Mesenteric fat pad (tissue), 1 donor: ENCODE measurements at regions not wholly inside any gene's neighbourhood (a gene's known extent, or its start where the extent isn't known, plus 50 kb on each side); places are given as distances from the start of the nearest gene placed in this dataset.
"Not testable (repeated sequence)": the region's sequence is repeated elsewhere in the genome, so short reads cannot be mapped to it uniquely, and the experiment has no call there.

Experiments
- DNase-seq: peaks from one replicate; pipeline ENCODE4 v3.0.0-alpha.2; 2020; ENCODE audit warnings: low spot score
- donor health status: DM: yes; HTN: yes; CAD: no.

DNA sequence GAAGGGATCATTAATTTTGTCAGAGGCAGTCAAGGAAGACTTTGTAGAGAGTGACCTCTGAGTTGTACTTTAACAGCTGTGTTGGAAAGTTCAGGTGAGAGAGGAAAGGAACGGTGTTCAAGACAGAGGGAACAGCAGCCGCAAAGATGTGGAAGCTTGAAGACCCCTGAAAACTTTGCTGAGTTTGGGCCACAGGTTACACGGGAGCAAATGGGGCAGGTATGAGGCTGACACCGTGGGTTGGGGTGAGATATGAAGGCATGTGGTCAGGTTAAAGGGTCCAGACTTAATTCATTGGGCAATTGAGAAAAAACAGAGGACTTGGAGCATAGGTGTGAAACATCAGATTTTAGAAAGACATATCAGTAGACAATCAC, 72.0 kb upstream of the SERP2 start:
- no peak for DNase-seq

DNA sequence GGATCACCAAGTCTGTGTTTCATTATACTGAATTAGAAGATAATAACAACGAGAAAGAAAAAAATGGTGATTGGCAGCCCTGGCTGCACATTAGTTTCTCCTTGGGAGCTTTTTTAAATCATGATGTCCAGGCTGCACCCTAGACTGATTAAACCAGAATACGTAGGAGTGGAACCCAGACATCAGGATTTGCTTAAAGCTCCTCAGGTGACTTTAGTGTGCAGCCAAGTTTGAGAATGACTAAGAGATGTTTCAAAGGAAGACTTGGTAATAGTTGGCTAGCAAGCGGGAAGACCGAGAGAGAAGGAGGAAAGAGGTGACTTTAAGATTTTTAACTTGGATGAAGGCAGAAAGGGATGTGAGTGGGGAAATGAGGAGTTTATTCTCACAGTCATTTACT, 71.4 kb upstream of the SERP2 start:
- DNase-seq: no peak

DNA sequence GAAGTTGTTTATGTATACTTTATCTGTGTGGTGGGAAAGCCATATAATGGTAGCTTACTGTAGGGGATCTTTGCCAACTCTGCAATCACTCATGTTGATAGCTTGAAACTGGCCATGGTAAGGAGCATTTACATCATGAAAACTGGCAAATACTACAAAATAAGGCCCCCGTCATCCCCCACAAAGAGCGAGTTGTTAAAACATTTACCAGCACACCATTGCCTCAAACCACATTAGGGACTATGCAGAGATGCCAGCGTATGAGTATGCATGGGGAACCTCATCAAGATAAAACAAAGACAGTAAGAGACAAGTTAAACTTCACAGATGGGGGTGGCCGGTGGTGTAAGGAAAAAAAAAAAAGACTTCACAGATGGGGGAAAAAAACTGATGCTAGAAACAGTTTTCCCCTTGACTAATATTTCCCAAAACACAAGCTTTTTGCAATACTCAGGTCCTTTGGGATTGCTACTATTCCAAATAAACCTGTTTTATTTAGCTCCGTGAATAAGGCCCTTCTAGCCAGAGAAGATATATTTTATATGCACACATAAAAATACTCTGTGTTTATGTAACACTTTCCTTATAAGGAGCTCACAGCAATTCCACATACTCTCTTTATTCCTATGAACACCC, 70.6 kb upstream of the SERP2 start:
- no peak for DNase-seq

DNA sequence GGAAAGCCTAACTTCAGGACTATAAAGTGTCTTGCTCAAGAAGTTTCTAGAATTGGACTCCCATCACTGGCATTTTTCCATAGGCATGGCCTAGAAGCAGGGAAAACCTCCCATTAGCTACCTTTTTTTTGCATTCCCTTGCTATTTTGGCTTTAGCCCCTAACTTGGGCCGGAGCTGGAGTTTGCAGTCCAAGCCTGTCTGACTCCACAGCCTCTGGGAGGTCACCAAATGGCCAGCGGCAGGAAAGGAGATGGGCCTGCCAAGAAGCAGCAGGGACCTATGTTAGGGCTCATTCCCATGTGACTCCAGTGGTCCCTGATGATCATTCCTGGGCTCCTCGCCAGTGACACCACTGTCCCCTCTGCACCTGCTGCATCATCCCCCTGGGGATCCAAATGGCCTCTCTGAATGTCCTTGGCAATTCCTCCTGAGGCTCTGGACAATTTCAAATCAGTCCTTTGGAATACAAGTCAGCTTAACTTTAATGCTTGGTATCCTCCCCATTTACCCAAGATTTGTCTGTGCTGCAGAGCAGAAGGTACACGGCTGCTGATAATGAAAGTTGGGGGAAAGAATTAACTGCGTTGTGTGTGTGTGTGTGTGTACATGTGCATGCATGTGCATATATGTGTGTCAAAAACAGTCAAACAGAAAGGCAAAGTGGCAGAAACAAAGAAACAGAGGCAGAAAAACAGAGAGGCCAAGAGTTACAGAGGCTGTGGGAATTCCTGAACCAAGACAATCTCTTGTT, 69.8 kb upstream of the SERP2 start:
- DNase-seq: no peak

DNA sequence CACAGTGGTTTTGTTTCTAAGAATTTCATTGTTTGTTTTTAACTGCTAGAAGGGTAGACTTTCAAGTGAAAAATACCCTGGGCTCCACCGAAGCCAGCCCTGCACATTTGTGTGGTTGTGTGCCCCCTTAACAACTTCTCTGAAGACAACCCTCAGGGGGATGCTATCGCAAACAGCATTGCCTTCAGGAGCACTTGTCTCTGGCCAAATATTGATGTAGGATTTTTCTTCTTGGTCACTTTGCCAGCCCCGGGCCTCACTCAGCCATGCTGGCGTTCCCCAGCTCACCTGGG, 69.2 kb upstream of the SERP2 start:
- no peak for DNase-seq

DNA sequence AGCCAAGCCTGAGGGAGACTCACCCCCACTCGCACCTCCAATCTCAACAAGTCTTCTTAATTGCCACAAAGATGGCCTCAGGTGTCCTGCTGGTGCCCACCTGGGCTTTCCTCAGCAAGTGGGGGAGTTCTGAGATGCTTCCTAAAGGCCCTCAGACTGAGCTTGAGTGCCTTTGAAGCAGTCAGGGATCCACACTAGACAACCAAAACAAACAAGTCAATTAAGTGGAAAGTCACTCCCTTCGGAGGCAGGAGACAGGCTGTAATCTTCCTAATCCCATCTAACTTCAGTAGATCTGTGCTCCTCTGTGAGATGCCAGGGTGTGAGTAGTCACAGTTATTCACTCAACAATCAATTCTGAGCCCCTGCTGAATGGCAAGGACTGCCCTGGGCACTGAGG, 68.3 kb upstream of the SERP2 start:
- no peak for DNase-seq

DNA sequence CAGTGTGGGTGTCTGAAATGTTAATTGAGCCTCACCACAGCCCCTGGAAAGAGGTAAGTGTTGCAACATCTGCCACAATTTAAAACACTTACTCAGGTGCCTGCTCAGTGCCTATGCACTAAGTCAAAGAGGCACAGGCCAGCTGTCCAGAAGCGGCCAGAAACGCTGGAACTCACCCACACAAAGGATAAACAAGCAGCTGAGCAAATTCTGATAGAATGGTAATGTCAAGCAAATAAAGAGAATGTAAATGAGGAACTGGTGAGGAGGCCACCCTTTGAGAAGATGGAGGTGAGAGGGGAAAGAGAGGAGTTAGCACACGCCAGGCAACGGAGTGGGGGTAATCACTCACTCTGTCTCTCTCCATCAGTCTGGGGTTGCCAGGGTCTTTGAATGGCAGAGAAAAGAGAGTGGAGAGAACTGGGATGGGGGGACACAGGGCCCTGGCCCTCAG, 67.7 kb upstream of the SERP2 start:
- DNase-seq: no peak

DNA sequence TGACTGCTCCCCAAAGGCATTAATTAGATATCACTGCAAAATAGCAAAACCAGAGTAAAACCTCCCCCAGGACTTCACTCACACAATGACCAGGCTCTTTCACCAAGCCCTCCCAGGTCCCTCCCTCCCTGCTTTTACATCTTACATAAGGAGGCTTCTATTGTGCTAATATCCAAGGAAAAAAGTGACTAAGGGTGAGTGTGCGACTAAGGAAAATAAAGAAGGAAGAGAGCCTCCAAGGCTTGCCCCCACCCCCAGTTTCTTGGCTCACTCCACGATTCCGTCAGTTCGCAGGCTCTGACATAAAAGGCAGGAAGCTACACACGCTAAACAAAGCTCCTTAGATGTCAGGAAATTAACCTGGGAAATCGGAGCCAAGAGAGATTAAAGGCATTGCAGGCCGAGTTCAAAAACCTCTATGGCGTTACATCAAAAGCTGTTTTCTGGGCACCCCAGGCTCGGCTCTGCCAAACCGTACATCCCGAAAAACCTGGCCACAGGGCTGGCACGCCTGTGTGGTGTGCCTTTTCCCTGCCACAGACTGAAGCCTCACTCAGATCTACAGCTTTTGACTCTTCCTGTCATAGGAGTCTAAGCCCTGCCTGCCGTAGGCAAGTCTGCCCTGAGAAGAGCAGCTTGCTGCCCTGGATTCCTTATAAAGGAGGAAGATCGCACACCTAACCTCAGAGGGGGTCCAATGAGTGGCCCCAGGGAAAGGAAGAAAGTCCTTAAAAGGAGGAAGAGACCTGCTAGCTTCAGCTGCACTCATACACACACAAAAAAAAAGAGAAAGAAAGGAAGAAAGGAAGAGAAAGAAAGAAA, 67.0 kb upstream of the SERP2 start:
- no peak for DNase-seq

DNA sequence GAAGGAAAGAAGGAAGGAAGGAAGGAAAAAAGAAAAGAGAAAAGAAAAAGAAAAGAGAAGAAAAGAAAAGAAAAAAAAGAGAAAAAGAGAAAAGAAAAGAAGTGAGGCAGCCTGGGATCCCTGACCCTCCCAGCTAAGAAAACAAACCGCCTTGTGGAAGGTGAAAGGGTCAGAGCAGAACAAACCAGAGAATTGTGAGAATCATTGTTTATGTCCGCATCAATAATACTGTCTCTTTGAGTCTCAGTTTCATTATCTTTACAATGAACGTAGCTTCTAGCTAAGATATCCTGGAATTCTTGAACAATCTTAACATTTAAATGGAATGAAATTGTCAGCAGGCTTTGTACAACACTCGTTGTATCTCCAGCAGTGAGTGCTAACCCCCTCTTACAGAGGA, 66.4 kb upstream of the SERP2 start:
- no peak for DNase-seq

DNA sequence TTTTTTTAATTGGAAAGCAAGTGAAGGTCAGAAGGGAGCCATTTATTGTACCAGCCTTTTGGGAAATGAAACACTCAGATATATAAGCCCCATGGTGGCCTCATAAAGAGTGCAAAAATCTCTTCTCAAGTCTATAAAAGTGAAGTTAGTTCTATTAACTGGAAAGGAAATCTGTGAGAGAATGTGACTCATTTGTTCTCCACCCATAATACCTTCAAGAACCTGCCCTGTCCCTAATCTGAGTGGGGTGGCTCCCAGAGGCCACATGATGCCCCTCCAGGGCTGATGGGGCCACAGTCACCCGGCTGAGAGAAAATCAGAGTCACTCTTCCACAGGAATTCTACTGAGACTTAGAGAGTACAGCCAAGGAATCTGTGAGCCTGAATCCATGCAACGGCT, 65.8 kb upstream of the SERP2 start:
- DNase-seq: no peak

DNA sequence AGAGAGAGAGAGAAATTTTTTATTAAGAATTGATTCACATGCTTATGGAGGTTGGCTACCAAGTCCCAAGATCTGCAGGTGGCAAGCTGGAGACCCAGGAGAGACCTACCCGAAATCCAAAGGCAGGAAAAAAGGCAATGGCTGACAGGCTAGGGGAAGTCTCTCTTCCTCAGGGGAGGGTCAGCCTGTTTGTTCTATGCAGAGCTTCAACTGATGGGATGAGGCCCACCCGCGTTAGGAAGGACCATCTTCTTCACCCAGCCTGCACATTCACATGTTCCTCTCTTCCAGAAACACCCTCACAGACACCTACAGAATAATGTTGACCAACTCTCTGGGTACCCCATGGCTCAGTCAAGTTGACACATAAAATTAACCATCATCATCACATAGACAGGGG, 65.3 kb upstream of the SERP2 start:
- no peak for DNase-seq

DNA sequence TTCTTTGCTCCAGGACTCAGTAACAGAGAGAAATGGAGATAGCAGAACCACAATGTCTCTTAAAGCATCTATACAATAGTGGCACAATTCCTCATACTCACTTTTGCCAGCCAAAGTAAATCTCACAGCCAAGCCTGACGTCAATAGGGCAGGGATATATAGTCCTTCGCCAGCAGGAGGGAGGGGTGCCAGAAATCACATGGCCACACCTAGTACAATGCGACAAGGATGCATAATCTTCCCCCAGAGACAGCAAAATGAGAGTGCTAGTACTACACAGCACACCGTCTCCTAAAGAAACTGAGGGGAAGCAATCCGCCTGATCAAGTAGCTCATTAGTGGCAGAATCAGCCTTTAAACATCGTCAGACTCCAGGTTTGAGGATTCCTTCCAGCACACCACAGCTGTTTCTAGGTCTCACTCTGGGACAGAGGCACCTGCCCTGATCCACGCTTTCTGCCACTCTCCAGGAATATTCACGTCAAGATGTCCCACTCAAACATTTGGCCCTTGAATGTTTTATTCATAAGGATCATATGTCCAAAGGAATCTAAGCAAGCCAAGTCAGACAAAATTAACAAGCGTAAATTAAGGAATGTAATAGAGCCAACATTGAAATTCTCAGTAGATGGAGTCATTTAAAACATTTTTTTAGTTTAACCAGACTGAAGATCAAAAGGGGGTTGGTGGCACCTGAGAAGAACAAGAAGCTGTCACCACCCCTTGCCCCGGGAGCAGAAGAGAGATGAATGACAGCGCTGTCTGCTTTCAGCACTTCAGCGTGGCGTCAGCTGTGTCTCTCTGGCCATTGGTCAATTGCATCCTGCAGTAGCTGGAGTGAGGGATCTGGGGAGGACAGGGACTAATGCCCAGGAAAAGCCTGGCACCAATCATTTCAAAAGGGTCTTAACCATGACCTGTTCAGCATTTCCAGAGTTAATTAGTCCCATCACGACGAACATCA, 63.5 kb upstream of the SERP2 start:
- DNase-seq: no peak

DNA sequence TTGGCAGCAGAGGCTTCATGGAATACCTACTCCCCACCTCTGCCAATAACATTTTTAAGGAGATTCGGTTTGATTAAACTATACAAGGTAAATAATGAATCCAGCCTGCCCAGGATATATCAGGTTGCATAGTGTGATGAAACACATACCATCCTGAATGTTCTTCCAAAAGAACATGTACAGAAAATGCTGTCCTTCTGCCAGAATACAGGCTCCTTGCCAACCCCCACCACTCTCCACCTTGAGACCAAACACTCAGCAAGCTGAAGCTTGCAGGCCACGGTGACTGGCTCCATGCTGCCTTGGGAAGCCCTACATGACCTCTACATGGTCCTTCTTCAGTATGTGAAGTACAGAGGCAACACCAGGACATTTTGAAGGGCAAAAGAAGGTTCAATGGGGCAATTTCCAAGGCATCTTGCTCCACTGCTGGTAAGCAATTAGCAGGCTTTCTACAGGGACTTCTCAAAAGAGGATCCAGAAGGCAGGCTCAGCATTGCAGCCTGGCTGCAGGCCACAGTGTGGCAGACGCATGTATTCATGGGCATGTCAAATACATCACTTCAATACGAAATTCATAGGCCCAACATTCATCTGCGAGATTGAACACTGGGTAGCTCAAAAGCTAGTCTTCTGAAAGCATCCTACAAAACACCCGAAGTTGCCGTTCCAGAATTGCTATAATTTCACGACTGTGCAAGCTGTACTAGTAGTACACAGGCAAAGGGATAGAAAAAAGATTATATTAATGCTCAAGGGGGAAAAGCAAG, 62.4 kb upstream of the SERP2 start:
- no peak for DNase-seq

DNA sequence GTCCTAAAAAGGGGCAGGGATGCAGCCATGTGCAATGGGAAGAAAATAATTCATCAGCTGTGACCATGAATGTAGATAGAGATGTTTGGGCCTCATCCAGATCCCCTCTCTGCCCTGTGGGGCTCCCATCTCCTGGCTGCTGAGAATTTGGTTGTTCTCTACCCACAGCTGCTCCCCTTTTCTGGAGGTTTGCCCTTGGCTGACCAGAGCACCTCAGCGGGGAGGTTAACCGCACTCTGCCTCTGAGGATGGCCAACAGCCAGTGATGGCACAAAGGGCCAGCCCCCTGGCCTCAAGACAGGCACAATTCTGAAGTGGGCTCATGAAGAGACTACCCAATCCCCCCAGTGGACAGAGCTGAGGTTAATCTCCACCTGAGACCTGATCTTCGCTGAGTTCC, 61.5 kb upstream of the SERP2 start:
- no peak for DNase-seq

DNA sequence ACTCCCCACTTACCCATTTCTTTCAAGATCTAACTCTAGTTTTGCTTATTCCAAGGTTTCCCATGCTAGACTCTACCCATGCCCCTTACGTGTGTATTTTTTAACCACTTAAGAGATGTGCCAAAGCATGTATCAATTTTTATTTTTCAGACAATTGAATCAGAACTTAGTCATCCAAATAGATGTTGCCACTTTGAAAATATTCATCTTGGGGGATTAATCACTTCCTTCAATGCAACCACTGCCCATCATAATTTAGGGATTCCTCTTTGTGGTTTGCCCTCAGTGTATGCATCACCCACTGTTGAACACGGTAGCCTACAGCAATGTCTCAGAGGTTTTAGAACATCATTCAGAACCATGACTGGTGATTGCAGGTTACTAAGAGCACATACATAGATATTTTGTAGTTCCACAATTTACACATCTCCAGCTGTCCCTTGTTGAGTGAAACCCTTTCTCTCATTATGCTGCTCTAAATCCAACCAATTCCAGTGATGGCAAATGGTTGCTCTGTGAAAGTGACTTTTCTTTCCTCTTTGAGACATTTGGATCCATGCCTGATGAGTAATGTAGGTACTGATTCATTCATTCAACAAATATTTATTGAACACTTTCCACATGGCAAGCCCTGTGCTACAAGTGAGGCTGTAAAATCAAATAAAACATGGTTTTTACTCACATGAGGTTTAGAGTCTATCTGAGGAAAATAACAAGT, 60.6 kb upstream of the SERP2 start:
- DNase-seq: no peak

DNA sequence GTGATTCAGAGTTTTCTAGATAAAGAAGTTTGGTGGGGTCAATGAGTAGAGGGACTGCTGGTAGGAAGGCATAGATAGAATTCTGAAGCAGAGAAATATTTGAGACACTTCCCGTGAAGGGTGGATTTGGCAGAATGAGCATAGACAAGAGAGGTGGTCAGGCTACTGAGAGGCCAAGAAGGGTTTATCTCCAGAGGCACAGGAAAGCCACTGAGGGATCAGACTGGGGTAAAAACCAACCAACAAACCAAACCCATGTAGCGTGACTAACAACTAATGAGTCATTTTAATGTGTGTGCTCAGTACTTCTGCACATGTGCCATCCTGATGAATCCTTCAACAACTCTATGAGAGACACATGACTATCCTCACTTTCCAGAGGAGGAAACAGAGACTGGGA, 60.0 kb upstream of the SERP2 start:
- DNase-seq: no peak

DNA sequence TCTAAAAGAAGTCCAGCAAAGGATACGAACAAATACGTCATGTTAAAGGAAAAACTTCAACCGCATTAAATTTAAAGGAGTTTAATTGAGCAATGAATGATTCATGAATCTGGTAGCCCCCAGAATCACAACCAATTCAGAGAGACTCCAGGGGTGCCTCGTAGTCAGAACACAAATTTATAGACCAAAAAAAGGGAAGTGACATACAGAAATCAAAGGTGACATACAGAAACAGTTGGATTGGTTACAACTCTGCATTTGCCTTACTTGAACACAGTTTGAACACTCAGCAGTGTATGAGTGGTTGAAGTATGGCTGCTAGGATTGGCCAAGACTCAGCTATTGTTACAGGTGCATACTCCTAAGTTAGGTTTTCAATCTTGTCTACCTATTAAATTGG, 59.5 kb upstream of the SERP2 start:
- DNase-seq: not testable (repeated sequence)

DNA sequence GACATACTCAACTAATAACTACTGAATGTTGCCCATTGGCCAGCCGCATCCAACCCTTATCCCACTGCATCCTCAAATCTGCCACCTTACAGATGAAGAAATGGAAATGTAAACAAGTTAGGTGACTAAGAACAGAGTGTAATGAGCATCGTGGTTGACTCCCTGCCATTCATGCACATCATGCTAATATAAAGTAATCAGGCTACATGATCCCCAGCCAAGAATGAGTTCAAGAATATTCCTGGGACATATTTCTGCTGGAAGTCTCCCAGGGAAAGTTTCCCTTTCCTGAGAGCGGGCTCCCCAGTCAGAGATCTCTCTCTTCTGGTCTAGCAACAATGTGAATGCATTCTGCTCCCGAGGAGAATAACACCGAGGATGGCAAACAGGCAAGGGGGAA, 55.9 kb upstream of the SERP2 start:
- DNase-seq: no peak

DNA sequence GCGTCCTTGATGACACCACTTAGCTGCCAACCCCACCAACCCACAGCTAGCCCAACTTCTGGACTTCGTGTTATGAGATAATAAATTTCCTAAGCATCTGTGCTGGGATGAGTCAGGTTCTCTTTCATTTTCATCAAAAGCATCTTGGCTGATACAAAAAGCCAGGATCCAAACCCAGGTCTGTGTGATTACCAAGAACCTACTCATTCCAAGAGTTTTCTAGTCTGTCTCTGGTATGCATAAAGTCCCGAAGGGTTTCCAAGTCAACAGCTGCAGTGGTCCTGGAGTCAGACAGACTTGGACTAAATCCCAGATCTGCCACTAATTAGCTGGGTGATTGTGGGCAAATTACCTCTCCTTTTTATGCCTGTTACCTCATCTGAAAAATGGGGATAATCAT, 55.5 kb upstream of the SERP2 start:
- DNase-seq: no peak

DNA sequence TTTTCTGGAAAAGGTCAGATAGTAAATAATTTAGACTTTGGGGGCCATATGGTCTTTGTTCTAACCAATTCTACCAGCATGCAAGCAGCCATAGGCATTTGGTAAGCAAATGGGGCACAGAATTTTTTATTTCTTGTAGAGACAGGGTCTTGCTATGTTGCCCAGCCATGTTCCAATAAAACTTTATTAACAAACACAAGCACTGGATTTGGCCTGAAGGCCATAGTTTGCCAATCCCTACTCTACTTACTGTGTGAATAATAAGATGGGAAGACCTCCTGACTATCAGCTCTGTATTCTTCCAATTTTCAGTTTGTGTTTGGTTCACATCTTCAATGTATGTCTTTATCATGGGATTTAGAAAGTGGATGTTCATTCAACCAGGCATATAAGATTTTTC, 53.0 kb upstream of the SERP2 start:
- no peak for DNase-seq
